Activated naive CD4-positive, alpha-beta T cell treated with anti-CD3 and anti-CD28 coated beads, Interleukin-2, amount 50 U/mL, for 16 hours (primary cell): ENCODE measurements at regions not wholly inside any gene's neighbourhood (a gene's known extent, or its start where the extent isn't known, plus 50 kb on each side); places are given as distances from the start of the nearest gene placed in this dataset.

Source experiments
- DNase-seq: peaks from one replicate; pipeline ENCODE4 v3.0.0-alpha.2; 2020

- no peak for DNase-seq
Observed at GRCh38 chr3:102529452-102529851, 94.6 kb downstream of the ZPLD1 start.

DNA sequence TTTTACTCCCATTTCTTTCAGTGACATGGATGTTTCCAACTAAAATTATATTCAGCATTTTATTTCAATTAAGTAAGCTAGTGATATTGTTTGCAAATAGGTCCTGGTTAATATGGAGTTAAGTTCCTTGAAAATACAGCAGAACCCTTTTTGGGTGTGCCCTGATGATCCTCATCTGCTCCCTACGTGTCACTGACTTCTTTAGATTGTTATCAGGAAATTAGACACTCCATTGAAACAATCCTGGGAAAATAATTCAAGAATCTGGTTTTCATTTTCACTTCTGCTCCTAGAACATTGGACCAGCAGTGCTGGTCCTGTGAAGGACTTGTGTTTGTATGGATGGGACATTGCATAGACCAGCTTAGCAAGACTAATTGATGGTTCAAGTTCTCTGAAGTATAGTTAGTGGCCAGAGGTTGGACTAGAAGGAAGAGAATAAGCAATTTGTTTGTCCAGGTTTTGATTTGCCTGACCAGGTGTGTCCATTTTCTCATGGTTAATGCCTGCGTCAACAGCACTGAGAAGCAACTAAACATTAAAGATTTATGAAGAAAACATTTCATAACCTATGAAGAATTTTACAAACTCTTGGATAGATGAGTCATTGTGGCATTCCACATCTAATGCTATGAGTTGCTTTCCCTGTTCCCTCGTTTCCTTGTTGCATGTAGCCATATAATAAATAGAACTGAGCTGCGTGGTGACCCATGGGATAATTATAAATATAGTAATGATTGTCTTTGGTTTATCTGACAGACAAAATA is 95.8 kb downstream of the ZPLD1 start:
- DNase-seq: no peak

DNA sequence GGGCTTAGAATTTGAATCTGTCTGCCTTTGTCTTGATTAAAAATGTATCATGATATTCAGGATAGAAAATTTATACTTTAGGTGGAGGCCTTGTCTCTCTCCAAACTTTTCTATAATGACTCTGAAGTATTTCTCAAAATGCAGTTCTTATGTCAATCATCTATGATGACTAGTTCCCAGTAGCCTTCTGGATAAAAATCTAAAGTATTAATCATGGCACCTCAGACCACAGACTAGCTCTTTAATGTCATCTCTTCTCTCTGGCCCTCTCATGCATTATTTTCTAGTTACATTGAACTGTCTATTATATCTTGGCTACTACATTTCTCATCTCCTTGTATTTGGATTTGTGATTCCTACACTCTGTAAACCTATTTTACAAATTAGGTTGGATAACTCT is 96.9 kb downstream of the ZPLD1 start:
- no peak for DNase-seq

DNA sequence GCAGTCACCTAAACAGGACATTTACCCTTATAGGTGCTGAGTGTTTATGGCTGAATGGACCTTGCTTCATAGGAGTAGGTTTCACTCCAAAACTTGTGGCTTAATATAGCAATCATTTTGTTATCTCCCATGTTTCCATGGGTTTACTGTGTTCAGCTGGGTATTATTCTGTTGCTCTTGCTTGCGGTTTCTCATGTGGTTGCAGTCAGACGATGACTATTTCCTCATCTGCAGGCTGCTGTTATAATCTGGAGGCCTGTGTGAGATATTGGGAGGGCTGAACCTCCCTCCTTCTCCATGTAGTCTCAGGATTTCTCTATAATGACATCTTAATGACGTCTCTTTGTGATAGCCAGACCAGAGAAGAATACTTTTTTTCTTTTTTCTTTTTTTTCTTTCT is 98.1 kb downstream of the ZPLD1 start:
- no peak for DNase-seq

- no peak for DNase-seq
Observed at GRCh38 chr3:102533784-102534183, 99.0 kb downstream of the ZPLD1 start.

DNA sequence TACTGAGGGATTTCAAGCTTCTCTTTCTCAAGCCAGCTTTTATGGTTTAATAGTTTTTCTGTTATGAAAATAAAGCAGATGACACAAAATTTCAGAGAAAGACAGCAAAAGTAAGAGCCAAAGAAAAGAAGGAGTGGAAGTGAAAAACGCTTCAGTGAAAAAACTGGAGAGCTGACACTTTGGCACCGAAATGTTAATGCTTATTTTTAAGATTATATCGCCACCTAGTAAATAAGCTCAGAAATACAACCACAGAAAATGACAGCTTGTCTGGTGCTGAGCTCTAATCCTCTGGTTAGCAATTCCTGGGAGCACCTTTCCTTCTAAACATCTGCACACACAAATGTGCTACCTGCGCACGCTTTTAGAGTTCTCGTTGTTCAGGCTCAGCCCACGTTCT is 101.6 kb downstream of the ZPLD1 start:
- no peak for DNase-seq

DNA sequence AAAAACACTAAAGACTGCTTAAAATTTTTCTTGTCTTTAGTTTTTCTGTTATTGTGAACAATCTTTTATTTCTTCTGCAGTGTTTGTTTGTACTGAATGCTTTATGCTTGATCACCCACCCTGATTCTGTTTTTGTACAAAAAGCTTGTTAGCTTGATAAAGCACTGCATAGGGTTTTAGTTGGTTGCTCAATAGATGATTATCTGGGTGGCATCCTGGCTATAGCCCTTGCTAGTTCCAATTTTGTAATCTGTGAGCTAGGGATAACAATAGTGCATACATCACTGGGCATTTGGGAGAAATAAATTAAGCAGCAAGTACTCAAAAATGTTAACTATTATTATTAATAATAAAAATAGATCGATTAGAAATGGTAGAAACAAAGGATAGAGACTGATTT is 102.3 kb downstream of the ZPLD1 start:
- no peak for DNase-seq

- no peak for DNase-seq
Observed at GRCh38 chr3:102544741-102545140, 109.9 kb downstream of the ZPLD1 start.

GRCh38 chr3:102545276-102545675 is 110.5 kb downstream of the ZPLD1 start:
- DNase-seq: no peak

GRCh38 chr3:102553876-102554275 is 119.1 kb downstream of the ZPLD1 start:
- no peak for DNase-seq

DNA sequence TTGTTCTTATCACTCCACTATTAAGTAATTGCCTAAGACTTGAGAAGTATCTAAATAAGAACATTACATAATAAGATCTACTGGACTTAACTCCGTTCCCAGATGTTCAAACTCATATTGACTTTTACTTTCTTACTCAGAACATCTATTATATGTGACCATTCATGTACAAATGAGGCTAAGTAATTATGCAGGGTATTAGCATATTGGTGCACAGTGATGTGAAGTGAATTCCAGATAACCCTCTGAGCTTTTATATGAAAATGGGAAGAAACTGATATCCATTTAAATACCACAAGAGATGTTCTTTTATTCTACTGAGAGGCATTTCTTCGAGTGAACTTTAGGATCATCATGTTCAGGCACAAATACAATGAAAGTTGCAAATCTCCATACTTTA is 135.7 kb downstream of the ZPLD1 start:
- no peak for DNase-seq

DNA sequence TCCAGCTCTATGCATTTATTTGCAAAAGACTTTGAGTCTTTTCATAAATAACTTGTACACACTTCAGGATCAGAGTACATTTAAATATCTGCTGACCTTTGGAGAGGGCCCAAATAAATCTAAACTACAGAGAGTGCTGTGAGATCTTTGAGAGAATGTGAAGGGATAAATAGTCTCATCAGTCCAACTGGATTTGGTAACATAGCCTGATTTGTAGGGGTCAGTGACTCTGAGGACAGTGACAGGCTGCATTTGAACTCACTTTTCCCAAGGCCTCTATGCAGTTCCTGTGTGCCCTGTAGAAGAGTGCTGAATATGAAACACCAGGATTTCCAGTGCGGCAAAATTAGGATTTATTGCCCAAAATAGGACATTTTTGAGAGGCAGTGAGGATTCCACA is 136.2 kb downstream of the ZPLD1 start:
- DNase-seq: no peak

GRCh38 chr3:102571720-102572384 is 137.0 kb downstream of the ZPLD1 start:
- no peak for DNase-seq

GRCh38 chr3:102573483-102574028 is 138.7 kb downstream of the ZPLD1 start:
- no peak for DNase-seq

- no peak for DNase-seq
Observed at GRCh38 chr3:102574355-102574754, 139.5 kb downstream of the ZPLD1 start.

DNA sequence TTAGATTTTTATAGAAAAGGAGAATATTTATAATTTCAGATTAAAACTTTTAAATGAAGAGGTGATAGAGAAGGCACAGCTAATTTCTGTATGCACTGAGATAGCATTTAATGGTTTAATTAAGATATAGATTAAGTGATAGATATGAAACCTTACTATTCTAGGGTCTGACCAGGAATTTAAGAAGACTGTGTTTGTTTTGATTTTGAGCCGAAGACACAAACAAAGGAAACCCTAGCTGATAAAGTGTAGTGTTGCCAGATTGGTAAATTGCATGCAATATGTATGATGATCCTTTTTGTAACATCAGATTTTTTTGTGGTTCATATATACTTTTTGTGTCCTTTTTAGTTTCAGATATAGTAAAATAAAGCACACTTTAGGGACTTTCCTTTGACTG is 141.8 kb downstream of the ZPLD1 start:
- DNase-seq: no peak

GRCh38 chr3:102577082-102577789 is 142.4 kb downstream of the ZPLD1 start:
- no peak for DNase-seq

GRCh38 chr3:102580760-102581159 is 145.9 kb downstream of the ZPLD1 start:
- DNase-seq: no peak

GRCh38 chr3:102586485-102586884 is 151.7 kb downstream of the ZPLD1 start:
- DNase-seq: no peak

DNA sequence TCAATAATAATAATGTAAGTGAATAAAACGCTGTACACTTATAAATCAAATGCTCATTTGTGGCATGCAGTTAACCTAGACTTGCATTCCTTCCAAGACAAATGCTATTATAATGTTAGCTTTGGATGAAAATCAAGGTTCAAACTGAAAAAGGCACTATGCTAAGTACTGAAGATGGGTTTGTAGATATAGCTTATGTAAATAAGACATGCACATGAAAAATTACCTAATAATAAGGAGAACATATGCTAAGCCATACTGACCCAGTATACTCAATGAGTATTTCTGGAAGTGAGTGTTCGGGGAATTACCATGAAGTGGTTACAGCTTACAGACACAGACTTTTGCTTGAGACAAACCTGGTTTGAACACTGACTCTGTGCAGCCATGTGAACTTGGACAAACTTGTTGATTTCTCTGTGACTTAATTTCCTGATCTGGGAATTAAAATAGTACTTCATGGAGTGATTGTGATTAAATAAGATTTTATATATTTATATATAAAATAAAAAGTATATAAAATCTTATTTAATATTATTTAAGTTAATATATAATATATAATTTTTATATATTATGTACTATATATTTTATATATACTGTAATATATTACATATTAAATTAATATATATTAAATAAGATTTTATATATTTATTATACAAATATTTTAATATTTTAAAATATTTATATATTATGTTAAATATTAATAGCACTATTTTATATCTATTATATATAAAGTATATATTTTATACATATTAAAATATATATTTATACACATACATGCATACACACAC is 159.2 kb downstream of the ZPLD1 start:
- no peak for DNase-seq

DNA sequence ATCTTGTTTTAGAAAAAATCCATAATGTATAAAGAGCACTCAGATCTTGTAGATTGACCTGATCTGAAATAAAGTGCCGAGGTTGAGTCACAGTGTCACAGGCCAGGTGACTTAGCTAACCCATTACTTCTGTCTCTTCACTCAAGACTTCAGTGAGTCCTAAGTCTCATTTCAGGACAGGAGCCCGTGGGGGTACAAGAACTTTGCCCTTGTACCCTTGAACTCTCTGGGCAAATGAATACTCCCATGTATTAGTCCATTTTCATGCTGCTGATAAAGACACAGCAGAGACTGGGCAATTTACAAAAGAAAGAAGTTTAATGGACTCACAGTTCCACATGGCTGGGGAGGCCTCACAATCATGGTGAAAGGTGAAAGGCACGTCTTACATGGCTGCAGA is 160.2 kb downstream of the ZPLD1 start:
- no peak for DNase-seq

DNA sequence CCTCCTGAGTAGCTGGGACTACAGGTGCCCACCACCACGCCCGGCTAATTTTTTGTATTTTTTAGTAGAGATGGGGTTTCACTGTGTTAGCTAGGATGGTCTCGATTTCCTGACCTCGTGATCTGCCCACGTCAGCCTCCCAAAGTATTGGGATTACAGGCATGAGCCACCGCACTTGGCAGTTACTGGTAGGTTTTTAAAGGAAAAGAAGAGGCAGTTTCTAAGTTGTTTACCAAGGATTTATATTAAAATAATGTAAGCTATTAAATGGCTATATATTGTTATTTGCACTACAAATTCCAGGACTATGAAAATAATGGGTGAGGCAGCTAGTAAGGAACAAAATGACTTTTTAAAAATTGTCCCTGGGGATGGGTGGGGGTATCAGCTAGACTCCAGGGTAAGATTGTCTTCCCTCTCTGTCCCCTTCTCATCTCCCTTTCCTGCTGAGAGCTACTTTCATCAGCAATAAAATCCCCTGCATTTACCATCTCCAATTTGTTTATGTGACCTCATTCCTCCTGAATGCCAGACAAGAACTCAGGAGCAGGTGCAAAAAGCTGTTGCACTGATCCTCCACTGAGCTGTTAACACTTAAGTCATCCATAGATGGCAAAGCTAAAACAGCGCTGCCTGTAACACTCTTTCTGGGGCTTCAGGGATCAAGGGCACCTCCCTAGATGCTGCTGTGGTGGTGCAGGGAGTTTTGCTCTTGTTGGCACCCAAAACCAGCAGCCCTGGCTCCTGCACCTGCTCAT is 165.2 kb downstream of the ZPLD1 start:
- DNase-seq: no peak
